Body of pancreas (tissue), 4 donors: ENCODE measurements at regions not wholly inside any gene's neighbourhood (a gene's known extent, or its start where the extent isn't known, plus 50 kb on each side); places are given as distances from the start of the nearest gene placed in this dataset.

Experiments used
- POLR2A ChIP-seq, 3 donors: fragments of 450-650 bp; IDR thresholded peaks; one replicate each; pipeline ENCODE4 v1.6.1; 2016; ENCODE audit warnings: antibody characterized with exemption in 3 of 3, mild to moderate bottlenecking in 2 of 3
- TF ChIP-seq, protein P1 (sequence below), 7 experiments: fragments of 450-650 bp in 4 of 7; fragments of 200-600 bp in 3 of 7; sonication (generic) in 3 of 7; IDR thresholded peaks; one replicate each; pipeline ENCODE4 v1.5.1; 2016 to 2019; ENCODE audit warnings: antibody characterized with exemption in 7 of 7

DNA sequence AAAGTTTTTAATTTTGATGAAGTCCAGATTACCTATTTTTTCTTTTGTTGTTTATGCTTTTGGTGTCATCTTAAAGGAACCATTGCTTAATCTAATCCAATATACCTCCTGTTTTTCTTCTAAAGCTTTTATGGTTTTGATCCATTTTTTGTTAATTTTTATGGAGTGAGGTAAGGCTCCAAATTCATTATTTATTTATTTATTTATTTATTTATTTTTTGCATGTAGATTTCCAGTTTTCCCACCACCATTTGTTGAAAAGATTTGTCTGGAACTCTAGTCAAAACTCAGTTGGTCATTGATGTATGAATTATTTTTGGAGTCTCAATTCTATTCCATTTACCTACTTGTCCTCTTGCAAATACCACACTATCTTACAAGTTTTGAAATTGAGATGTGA, 99.4 kb upstream of the RBMS1 start:
- TF ChIP-seq, protein P1, sequence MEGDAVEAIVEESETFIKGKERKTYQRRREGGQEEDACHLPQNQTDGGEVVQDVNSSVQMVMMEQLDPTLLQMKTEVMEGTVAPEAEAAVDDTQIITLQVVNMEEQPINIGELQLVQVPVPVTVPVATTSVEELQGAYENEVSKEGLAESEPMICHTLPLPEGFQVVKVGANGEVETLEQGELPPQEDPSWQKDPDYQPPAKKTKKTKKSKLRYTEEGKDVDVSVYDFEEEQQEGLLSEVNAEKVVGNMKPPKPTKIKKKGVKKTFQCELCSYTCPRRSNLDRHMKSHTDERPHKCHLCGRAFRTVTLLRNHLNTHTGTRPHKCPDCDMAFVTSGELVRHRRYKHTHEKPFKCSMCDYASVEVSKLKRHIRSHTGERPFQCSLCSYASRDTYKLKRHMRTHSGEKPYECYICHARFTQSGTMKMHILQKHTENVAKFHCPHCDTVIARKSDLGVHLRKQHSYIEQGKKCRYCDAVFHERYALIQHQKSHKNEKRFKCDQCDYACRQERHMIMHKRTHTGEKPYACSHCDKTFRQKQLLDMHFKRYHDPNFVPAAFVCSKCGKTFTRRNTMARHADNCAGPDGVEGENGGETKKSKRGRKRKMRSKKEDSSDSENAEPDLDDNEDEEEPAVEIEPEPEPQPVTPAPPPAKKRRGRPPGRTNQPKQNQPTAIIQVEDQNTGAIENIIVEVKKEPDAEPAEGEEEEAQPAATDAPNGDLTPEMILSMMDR (IDR thresholded peaks at IDR 0.05): no peak
- TF ChIP-seq POLR2A (IDR thresholded peaks at IDR 0.05): no peak
